ENCODE measurements at regions not wholly inside any gene's neighbourhood (a gene's known extent, or its start where the extent isn't known, plus 50 kb on each side); places are given as distances from the start of the nearest gene placed in this dataset.

DNA sequence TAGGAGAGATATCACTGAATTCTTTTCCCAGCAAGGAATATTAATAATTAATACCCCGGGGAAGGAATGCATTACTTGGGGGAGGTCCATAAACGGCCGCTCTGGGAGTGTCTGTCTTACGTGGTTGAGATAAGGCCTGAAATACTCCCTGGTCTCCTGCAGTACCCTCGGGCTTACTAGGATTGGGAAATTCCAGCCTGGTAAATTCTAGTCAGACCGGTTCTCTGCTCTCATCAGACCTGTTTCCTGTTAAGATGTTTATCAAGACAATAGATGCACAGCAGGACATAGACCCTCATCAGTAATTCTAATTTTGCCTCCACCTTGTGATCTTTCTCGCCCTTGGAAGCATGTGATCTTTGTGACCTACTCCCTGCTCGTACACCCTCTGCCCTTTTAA lies 162.8 kb upstream of the KCND2 start:
- 35% methylated on average over 8 of the region's 8 CpGs for WGBS (ENCODE audit: insufficient coverage, insufficient replicate concordance, low lambda C conversion rate, missing lambda C conversion rate)
- RAD21 ChIA-PET (ENCODE audit: unreplicated experiment), result no interaction called here
- Histone ChIP-seq H3K9me3 (replicated peaks; ENCODE audit: control insufficient read depth, insufficient read depth, low read length) (no peaks in the 10 kb centered on the region; the same call in 2 of the 3 replicates), H3K27ac (ENCODE audit: control insufficient read depth, insufficient read depth) (no peak overlapping the region), H3K79me2 (ENCODE audit: control insufficient read depth, insufficient read depth, low read length) (no peaks in the 10 kb centered on the region), H3K4me1 (ENCODE audit: control insufficient read depth, insufficient read depth, low read length) (no peaks in the 10 kb centered on the region), H3K27me3 (replicated peaks in 1 of 2; ENCODE audit: control insufficient read depth in 2 of 2, insufficient read depth in 2 of 2, low read length in 1 of 2) (no peaks in the 10 kb centered on the region), H3K4me3 (no peak overlapping the region), H3K4me2 (ENCODE audit: control insufficient read depth, insufficient read depth) (no peak overlapping the region), H2AFZ (ENCODE audit: control insufficient read depth, low read depth, low read length) (no peak overlapping the region), H3K9ac (ENCODE audit: control insufficient read depth, insufficient read depth, low read length) (no peak overlapping the region), H3K36me3 (ENCODE audit: control insufficient read depth in 2 of 2, insufficient read depth in 2 of 2, low read length in 1 of 2) (no peaks in the 10 kb centered on the region), H4K20me1 (ENCODE audit: control insufficient read depth, insufficient read depth) (no peaks in the 10 kb centered on the region)
- intact Hi-C loops (cut with micrococcal nuclease; ENCODE audit: unreplicated experiment) (no loop called here), in situ Hi-C loops (cut with MboI) (no loop called here)
- BruUV-seq (replicated peaks), result no TSS peak
- POLR2A ChIA-PET, result no interaction called here
- FAIRE-seq (no peak), ATAC-seq (no peak), DNase-seq (ENCODE audit: low read depth, low spot score) (no peak)
- SMC1A ChIA-PET (ENCODE audit: uncharacterized antibody, unreplicated experiment), result no interaction called here
- CTCF ChIA-PET, result no interaction called here
- TF ChIP-seq, protein P1, sequence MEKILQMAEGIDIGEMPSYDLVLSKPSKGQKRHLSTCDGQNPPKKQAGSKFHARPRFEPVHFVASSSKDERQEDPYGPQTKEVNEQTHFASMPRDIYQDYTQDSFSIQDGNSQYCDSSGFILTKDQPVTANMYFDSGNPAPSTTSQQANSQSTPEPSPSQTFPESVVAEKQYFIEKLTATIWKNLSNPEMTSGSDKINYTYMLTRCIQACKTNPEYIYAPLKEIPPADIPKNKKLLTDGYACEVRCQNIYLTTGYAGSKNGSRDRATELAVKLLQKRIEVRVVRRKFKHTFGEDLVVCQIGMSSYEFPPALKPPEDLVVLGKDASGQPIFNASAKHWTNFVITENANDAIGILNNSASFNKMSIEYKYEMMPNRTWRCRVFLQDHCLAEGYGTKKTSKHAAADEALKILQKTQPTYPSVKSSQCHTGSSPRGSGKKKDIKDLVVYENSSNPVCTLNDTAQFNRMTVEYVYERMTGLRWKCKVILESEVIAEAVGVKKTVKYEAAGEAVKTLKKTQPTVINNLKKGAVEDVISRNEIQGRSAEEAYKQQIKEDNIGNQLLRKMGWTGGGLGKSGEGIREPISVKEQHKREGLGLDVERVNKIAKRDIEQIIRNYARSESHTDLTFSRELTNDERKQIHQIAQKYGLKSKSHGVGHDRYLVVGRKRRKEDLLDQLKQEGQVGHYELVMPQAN (conservative IDR thresholded peaks at IDR 0.05), result no peak
- no peak for TF ChIP-seq RAD21 (IDR thresholded peaks at IDR 0.05; ENCODE audit: insufficient read depth, low read depth, low read length)
- no peak for TF ChIP-seq EGR1 (IDR thresholded peaks at IDR 0.05; ENCODE audit: borderline replicate concordance in 1 of 2, low read depth in 2 of 2, low read length in 2 of 2)
- TF ChIP-seq JUND (IDR thresholded peaks at IDR 0.05; ENCODE audit: low read depth, low read length), result no peak
- no peak for TF ChIP-seq RAD51 (IDR thresholded peaks at IDR 0.05)
- TF ChIP-seq, protein P2, sequence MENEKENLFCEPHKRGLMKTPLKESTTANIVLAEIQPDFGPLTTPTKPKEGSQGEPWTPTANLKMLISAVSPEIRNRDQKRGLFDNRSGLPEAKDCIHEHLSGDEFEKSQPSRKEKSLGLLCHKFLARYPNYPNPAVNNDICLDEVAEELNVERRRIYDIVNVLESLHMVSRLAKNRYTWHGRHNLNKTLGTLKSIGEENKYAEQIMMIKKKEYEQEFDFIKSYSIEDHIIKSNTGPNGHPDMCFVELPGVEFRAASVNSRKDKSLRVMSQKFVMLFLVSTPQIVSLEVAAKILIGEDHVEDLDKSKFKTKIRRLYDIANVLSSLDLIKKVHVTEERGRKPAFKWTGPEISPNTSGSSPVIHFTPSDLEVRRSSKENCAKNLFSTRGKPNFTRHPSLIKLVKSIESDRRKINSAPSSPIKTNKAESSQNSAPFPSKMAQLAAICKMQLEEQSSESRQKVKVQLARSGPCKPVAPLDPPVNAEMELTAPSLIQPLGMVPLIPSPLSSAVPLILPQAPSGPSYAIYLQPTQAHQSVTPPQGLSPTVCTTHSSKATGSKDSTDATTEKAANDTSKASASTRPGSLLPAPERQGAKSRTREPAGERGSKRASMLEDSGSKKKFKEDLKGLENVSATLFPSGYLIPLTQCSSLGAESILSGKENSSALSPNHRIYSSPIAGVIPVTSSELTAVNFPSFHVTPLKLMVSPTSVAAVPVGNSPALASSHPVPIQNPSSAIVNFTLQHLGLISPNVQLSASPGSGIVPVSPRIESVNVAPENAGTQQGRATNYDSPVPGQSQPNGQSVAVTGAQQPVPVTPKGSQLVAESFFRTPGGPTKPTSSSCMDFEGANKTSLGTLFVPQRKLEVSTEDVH (IDR thresholded peaks at IDR 0.05; ENCODE audit: low read depth, partially characterized antibody), result no peak
- TF ChIP-seq, protein P3, sequence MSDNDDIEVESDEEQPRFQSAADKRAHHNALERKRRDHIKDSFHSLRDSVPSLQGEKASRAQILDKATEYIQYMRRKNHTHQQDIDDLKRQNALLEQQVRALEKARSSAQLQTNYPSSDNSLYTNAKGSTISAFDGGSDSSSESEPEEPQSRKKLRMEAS (IDR thresholded peaks at IDR 0.05; ENCODE audit: low read depth, low read length), result no peak
- TF ChIP-seq TCF3 (IDR thresholded peaks at IDR 0.05; ENCODE audit: borderline replicate concordance, insufficient read depth, low read depth, low read length), result no peak
- no peak for TF ChIP-seq SMARCA5 (IDR thresholded peaks at IDR 0.05)
- TF ChIP-seq, protein P4, sequence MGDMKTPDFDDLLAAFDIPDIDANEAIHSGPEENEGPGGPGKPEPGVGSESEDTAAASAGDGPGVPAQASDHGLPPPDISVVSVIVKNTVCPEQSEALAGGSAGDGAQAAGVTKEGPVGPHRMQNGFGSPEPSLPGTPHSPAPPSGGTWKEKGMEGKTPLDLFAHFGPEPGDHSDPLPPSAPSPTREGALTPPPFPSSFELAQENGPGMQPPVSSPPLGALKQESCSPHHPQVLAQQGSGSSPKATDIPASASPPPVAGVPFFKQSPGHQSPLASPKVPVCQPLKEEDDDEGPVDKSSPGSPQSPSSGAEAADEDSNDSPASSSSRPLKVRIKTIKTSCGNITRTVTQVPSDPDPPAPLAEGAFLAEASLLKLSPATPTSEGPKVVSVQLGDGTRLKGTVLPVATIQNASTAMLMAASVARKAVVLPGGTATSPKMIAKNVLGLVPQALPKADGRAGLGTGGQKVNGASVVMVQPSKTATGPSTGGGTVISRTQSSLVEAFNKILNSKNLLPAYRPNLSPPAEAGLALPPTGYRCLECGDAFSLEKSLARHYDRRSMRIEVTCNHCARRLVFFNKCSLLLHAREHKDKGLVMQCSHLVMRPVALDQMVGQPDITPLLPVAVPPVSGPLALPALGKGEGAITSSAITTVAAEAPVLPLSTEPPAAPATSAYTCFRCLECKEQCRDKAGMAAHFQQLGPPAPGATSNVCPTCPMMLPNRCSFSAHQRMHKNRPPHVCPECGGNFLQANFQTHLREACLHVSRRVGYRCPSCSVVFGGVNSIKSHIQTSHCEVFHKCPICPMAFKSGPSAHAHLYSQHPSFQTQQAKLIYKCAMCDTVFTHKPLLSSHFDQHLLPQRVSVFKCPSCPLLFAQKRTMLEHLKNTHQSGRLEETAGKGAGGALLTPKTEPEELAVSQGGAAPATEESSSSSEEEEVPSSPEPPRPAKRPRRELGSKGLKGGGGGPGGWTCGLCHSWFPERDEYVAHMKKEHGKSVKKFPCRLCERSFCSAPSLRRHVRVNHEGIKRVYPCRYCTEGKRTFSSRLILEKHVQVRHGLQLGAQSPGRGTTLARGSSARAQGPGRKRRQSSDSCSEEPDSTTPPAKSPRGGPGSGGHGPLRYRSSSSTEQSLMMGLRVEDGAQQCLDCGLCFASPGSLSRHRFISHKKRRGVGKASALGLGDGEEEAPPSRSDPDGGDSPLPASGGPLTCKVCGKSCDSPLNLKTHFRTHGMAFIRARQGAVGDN (IDR thresholded peaks at IDR 0.05), result no peak
- TF ChIP-seq CHD2 (IDR thresholded peaks at IDR 0.05; ENCODE audit: borderline replicate concordance, low read depth, low read length), result no peak
- TF ChIP-seq, protein P5, sequence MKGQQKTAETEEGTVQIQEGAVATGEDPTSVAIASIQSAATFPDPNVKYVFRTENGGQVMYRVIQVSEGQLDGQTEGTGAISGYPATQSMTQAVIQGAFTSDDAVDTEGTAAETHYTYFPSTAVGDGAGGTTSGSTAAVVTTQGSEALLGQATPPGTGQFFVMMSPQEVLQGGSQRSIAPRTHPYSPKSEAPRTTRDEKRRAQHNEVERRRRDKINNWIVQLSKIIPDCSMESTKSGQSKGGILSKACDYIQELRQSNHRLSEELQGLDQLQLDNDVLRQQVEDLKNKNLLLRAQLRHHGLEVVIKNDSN (IDR thresholded peaks at IDR 0.05; ENCODE audit: borderline replicate concordance, extremely low read length, insufficient read depth, low read depth, low read length), result no peak
